Stimulated activated naive CD4-positive, alpha-beta T cell treated with Interleukin-2 at 50 U/mL for 16 hours (primary cell): ENCODE measurements at regions not wholly inside any gene's neighbourhood (a gene's known extent, or its start where the extent isn't known, plus 50 kb on each side); places are given as distances from the start of the nearest gene placed in this dataset.
"Not testable (repeated sequence)": the region's sequence is repeated elsewhere in the genome, so short reads cannot be mapped to it uniquely, and the experiment has no call there.

ENCODE experiments used
- DNase-seq: peaks from one replicate; lab custom pipeline; 2025; lab: John Stamatoyannopoulos, UW

- no peak for DNase-seq
Measured at GRCh38 chr14:43052897-43053296, 1446.2 kb downstream of the LRFN5 start.

- DNase-seq = no peak
Measured at GRCh38 chr14:43043850-43044249, 1437.2 kb downstream of the LRFN5 start.

GRCh38 chr14:43042408-43042807 lies 1435.7 kb downstream of the LRFN5 start:
- DNase-seq = no peak

GRCh38 chr14:43041976-43042375 lies 1435.3 kb downstream of the LRFN5 start:
- DNase-seq = no peak

- DNase-seq = no peak
Measured at GRCh38 chr14:43041207-43041606, 1434.5 kb downstream of the LRFN5 start.

- no peak for DNase-seq
Measured at GRCh38 chr14:43039881-43040280, 1433.2 kb downstream of the LRFN5 start.

- DNase-seq = no peak
Measured at GRCh38 chr14:43031598-43031997, 1424.9 kb downstream of the LRFN5 start.

- DNase-seq = no peak
Measured at GRCh38 chr14:43022094-43022800, 1415.6 kb downstream of the LRFN5 start.

GRCh38 chr14:43019826-43020225 lies 1413.2 kb downstream of the LRFN5 start:
- no peak for DNase-seq

- no peak for DNase-seq
Measured at GRCh38 chr14:43014338-43014737, 1407.7 kb downstream of the LRFN5 start.

GRCh38 chr14:43012817-43013216 lies 1406.1 kb downstream of the LRFN5 start:
- no peak for DNase-seq

GRCh38 chr14:43005807-43006206 lies 1399.1 kb downstream of the LRFN5 start:
- no peak for DNase-seq

GRCh38 chr14:43003845-43004244 lies 1397.2 kb downstream of the LRFN5 start:
- no peak for DNase-seq

GRCh38 chr14:43001731-43002130 lies 1395.1 kb downstream of the LRFN5 start:
- no peak for DNase-seq

GRCh38 chr14:42994051-42994736 lies 1387.5 kb downstream of the LRFN5 start:
- no peak for DNase-seq

- no peak for DNase-seq
Measured at GRCh38 chr14:42992930-42993329, 1386.3 kb downstream of the LRFN5 start.

GRCh38 chr14:42980419-42980818 lies 1373.7 kb downstream of the LRFN5 start:
- no peak for DNase-seq

- not testable (repeated sequence) for DNase-seq
Measured at GRCh38 chr14:42973171-42973570, 1366.5 kb downstream of the LRFN5 start.

GRCh38 chr14:42965512-42965911 lies 1358.8 kb downstream of the LRFN5 start:
- DNase-seq = no peak

GRCh38 chr14:42961509-42961908 lies 1354.8 kb downstream of the LRFN5 start:
- DNase-seq = no peak

GRCh38 chr14:42950363-42950762 lies 1343.7 kb downstream of the LRFN5 start:
- no peak for DNase-seq

- no peak for DNase-seq
Measured at GRCh38 chr14:42947991-42948390, 1341.3 kb downstream of the LRFN5 start.

GRCh38 chr14:42944284-42944683 lies 1337.6 kb downstream of the LRFN5 start:
- no peak for DNase-seq

- DNase-seq = no peak
Measured at GRCh38 chr14:42931308-42931707, 1324.6 kb downstream of the LRFN5 start.
